B cell (primary cell): ENCODE measurements at regions not wholly inside any gene's neighbourhood (a gene's known extent, or its start where the extent isn't known, plus 50 kb on each side); places are given as distances from the start of the nearest gene placed in this dataset.

Experiments used
- EZH2 ChIP-seq: IDR thresholded peaks from 2 replicates; pipeline ENCODE4 v1.6.1; 2012; ENCODE audit warnings: borderline replicate concordance, low read depth, mild to moderate bottlenecking, moderate library complexity, low read length; ENCODE audit not compliant: insufficient read depth, poor library complexity, severe bottlenecking
- TF ChIP-seq, protein P1 (sequence below): fragments of 200-600 bp; IDR thresholded peaks from one replicate; pipeline ENCODE4 v1.8.0; 2022; ENCODE audit warnings: antibody characterized with exemption, mild to moderate bottlenecking

DNA sequence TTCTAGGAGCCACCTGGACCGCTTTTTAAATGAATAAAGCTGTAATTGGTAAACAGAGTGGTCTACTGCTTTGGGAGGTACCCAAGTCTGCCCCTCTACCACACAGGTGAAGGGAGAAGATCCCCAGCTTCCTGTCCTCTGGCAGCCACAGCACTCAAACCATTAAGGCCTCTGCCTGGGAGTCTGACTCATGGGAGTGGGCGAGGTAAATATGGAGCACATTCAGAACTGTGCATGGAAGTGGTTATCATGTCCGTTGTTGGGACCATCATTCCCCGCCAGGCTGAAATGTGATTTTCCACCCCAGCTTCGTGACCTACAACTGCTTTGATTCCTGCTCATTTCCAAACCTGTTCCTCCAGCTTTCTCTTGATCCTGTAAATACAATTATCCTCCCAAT is 59.5 kb upstream of the ALDH1B1 start:
- TF ChIP-seq, protein P1, sequence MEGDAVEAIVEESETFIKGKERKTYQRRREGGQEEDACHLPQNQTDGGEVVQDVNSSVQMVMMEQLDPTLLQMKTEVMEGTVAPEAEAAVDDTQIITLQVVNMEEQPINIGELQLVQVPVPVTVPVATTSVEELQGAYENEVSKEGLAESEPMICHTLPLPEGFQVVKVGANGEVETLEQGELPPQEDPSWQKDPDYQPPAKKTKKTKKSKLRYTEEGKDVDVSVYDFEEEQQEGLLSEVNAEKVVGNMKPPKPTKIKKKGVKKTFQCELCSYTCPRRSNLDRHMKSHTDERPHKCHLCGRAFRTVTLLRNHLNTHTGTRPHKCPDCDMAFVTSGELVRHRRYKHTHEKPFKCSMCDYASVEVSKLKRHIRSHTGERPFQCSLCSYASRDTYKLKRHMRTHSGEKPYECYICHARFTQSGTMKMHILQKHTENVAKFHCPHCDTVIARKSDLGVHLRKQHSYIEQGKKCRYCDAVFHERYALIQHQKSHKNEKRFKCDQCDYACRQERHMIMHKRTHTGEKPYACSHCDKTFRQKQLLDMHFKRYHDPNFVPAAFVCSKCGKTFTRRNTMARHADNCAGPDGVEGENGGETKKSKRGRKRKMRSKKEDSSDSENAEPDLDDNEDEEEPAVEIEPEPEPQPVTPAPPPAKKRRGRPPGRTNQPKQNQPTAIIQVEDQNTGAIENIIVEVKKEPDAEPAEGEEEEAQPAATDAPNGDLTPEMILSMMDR, result no peak
- TF ChIP-seq EZH2, result no peak
